Astrocyte (in vitro differentiated cells and primary cell): ENCODE measurements at regions not wholly inside any gene's neighbourhood (a gene's known extent, or its start where the extent isn't known, plus 50 kb on each side); places are given as distances from the start of the nearest gene placed in this dataset.

Source experiments
- CTCF ChIP-seq: IDR thresholded peaks from 2 replicates; pipeline ENCODE4 v1.5.1; 2011; ENCODE audit warnings: low read depth, mild to moderate bottlenecking, inconsistent platforms, low read length, moderate library complexity; ENCODE audit not compliant: insufficient read depth
- EZH2 ChIP-seq: IDR thresholded peaks from 2 replicates; pipeline ENCODE4 v1.6.1; 2012; ENCODE audit warnings: mild to moderate bottlenecking, low read length, inconsistent platforms; ENCODE audit not compliant: insufficient read depth

GRCh38 chr11:100528872-100529416 lies 158.1 kb upstream of the ARHGAP42 start:
- TF ChIP-seq CTCF = no peak
- TF ChIP-seq EZH2 = no peak
